Colon (tissue), 2 donors: ENCODE measurements at regions not wholly inside any gene's neighbourhood (a gene's known extent, or its start where the extent isn't known, plus 50 kb on each side); places are given as distances from the start of the nearest gene placed in this dataset.

ENCODE experiments used
- FAIRE-seq: peaks from 2 replicates; lab custom pipeline; 2012; peaks lifted over from hg19 to GRCh38; lab: Jason Lieb, UNC
- donor health status: control.
- donor health status: control.

DNA sequence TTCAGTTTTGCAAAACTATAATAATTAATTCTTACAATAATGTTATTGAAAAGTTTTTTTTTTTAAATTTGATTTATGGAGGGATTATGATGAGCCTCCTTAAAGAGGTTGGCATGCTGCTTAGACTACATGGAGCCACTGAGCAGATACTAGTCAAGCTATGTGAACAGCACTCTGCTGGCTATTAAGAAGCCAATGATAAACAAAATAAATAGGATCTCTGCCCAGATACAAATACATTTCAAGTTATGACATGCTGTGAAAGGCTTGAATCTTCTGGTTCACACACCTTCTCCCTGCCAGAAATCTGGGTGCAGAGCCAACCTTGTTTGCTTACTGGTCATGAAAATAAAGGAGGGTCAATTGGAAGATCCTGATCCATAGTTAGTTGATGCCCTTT lies 107.4 kb upstream of the NAV3 start:
- no peak for FAIRE-seq

DNA sequence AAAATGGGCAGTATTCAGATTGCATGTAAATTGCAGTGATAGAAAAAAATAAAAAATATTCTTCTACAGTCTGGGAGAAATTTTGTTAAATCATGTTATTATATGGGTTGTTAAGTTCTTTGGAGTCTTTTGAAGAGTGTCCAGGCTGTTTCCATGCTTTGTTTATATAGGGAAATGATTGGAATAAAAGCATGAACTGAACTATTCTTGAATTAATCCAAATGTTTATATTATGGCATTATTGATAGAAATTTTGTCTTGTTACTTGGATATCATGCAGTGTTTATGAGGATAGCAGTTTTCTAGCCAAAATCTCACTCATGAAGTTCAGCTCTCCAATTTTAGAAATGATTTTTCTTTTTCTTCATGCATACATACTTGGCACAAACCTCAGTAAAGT lies 108.2 kb upstream of the NAV3 start:
- FAIRE-seq, result no peak

DNA sequence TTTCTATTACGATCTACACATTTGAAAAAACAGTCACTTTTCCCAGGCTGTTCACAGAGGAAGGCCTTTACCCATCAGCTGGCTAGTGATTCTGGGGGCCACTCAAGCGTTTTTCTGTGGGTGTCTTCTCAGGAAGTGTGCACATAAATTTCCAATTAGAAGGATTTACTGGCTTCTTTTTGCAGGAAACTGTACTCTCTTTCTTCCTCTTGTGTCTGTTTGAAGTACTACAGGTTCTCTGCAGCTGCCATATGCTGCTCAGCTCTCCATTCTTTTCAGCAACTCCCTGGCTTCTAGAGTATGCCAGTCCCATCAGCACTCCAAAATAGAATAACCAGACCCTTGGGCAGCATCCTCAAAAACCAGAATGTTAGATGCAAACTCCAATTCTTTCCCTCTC lies 110.4 kb upstream of the NAV3 start:
- FAIRE-seq, result no peak

DNA sequence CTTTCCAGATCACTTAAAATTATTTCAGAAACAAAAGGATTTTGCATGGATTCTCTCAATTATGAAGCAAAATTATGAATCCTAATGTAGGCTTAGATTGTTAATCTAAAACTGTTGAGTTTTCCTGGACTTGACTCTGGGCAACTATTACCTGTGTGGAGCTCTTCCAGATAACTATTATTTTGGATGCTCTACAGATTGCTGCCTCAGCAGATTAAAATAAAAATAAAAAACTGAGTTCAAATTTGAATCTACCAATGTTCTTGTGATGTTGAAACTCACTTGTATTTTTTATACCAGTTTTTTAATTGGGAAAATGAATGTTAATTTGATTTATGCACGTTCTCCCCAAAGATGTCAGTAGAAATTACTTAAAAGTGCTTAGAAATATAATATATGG lies 120.5 kb upstream of the NAV3 start:
- no peak for FAIRE-seq

DNA sequence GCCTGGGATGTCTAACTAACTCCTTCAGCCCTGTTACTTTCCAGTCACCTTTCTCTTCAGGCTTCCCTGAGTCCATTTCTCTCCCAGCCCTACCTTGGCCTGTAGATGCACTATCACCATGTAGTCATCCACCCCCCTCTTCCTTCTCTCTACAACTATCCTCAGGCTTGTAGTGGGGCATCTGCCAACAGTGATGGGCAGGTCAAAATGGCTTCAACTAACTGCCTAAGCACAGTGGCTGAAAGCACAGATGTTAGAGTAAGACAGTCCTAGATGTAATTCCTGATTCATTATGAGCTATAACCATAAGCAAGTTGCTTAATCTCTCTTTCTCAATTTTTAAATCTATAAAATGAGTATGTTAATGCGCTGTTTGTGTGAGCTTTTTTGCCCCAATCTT lies 133.6 kb upstream of the NAV3 start:
- no peak for FAIRE-seq

DNA sequence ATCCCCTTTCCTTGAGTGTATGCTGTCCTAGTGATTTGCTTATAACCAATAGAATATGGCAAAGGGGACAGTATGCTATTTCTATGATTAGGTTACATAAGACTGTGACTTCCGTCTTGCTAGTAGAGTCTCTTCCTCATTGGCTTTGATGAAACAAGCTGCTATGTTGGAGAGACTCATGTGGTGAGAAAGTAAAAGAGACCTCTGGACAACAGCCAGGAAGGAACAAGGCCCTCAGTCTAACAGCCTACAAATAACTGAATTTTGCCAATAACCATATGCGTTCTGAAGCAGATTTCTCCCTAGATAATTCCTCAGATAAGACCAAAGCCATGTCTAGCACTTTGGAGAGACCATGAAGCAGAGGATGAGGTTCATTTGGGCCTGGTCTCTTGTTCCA lies 134.5 kb upstream of the NAV3 start:
- no peak for FAIRE-seq

DNA sequence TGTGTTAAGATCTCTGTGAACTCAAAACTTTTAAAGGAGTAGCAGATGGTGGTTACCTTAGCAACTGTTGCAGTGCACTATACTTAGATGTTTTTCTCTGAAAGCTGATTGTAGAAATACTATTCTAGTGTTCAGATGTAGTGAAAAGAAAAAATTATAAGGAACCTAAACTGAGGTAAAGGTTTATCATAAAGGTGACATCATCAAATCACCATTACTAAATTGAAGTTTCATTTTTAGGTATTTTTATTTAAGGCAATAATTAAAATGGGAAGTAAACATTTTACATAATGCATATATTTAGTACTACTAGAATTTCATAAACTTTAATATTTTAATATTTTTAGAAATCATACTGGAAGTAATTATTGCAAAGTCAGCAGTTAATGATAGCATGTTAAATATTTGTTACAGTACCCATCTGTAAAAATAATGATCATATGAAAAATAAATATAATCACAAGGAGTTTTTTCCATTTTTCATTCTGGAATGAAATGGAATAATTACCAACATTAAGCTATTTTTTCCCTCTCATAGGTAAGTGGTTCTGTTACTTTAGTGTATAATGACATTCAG lies 141.1 kb upstream of the NAV3 start:
- FAIRE-seq, result no peak

DNA sequence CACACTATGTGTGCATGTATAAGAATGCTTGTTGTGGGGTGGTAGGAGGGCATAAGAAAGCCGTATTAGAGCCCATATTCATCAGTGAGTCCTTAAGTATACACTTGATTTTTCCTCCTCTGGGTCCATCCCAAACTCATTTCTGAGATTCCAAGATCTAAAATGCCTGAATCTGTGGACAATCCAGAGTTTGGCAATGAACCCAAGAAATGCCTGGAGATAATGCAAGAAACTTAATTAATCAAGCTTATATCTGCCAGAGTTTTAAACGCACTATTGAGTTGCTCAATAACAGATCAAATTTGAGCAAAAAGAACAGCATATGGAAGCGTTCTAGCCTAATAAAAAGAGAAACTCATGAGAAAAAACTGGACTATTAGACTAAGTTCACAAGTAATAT lies 143.4 kb upstream of the NAV3 start:
- FAIRE-seq, result no peak

DNA sequence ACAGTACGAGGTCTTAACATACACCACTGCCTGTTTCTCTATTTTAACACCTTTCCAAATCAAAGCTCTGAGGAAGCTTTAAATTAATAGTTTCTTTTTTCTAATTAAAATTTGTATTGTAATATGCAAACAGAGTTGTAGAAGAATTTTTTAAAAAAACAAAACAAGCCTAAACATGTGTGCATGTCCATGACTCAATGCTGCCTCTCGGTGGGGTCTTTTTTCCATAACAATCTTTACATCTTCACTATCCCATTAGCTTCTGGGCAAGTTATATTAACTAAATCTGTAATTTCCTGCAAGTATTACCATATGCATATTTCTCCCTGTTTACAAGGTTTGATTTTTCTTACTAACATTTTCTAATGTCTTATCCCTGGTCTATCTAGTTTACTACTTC lies 143.9 kb upstream of the NAV3 start:
- no peak for FAIRE-seq

DNA sequence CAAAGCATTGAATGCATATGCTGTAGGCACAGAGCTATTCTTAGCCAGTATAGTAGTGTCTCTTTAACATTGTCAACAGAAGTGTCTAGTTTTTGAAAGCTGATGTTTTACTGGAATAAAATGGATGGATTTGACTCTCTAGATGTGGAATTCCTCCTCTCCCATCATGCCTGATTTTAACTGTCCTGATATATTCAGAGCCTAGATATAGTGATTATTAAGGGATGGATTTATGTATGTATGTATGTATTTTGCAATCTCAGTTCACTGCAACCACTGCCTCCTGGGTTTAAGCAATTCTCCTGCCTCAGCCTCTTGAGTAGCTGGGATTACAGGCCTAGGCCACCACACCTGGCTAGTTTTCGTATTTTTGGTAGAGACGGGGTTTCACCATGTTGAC lies 144.8 kb upstream of the NAV3 start:
- FAIRE-seq, result no peak

DNA sequence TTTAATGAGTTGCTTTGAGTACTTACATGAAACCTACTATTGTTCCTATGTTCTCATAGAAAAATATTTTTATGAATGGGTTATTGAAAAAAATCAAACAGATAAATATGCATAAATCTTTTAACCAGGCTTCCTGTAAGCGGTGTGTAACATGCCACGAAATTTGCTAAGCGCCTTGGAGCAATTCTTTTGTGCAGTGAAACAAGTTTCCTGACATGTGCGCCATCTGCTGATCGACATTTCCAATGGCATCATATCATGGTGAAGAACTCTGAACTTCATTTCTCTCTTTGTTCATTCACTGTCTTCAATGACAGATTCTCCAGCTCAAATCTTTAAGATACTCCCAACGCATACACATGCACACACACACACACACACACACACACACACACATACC lies 145.6 kb upstream of the NAV3 start:
- FAIRE-seq, result no peak

DNA sequence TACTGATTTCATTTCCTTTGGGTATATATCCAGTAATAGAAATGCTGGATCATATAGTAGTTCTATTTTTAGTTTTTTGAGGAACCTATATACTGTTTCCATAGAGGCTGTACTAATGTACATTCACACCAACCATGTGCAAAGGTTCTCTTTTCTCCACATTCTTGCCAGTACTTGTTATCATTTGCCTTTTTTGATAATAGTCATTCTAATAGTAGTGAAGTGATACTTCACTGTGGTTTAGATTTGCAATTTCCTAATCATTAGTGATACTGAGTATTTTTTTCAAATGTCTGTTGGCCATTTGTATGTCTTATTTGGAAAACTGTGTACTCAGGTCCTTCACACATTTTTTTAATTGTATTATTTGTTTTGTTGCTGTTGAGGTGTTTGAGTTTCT lies 148.2 kb upstream of the NAV3 start:
- FAIRE-seq, result no peak

DNA sequence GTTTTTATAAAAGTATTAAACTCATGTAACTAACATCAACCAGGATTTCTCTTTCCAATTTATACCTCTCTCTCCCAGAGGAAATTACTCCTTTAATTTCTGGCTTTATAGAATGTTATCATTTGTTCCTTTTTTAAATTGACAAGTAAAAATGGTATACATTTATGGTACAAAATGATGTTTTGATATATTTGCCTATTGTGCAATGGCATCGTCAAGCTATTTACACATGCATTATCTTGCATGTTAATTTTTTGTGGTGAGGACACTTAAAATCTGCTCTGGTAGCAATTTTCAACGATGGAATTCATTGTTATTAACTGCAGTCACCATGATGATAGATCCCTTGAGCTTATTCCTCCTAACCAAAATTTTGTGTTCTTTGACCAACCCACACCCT lies 149.0 kb upstream of the NAV3 start:
- no peak for FAIRE-seq

DNA sequence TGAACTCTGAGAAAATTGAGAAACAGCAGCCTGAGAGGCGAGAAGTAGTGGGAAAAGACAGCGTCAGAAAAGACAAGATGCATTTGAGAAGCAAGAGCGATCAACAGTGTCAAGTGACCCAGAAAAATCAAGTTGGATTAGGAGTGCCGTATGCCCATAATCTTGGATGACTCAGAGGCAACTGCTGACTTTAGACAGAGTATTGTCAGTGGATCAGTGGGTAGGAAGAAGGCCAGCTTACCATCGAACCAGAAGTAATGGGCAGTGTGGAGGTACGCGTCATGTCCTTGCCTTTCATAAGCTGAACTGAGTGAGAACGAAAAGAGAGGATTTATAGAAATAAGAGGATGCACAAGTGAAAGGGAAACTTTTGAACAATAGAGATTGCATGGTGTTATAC lies 151.0 kb upstream of the NAV3 start:
- FAIRE-seq, result no peak

DNA sequence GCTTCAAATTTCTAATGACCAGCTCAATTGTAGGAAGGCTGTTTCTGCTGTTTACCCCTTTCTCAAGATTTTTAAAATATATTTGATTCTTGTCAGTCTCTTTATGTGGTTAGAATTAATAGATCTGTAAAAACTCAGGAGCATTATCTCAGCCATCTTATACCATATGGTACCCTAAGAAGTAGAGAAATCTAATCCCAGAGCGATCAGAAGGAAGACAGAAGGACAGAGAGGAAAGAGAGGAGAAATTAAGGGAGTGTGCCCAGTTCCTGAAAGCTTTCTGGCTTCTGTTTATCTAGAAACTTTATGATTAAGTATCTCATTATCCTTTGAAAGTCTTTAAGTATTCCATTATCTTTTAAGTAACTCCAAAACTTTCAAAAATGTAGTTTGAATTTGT lies 152.1 kb upstream of the NAV3 start:
- FAIRE-seq, result no peak

DNA sequence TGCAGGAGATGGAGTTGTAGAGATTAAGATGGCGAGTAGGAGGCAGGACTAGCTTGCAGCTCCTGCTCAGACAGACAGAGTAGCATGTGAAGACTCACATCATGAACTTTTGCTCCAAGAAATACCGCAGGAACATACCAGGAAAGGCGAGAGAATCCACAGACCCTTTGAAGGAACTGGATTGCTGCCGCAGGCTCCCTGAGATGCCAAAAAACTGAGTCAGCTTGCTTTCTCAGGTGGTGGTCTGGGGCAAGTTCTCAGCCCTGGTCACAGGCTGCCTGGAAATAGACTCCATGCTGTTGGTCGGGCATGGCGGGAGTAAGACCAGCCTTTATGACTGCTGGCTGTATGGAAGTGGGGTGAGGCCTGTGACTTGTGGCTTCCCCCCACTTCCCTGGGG lies 163.6 kb upstream of the NAV3 start:
- FAIRE-seq, result no peak

DNA sequence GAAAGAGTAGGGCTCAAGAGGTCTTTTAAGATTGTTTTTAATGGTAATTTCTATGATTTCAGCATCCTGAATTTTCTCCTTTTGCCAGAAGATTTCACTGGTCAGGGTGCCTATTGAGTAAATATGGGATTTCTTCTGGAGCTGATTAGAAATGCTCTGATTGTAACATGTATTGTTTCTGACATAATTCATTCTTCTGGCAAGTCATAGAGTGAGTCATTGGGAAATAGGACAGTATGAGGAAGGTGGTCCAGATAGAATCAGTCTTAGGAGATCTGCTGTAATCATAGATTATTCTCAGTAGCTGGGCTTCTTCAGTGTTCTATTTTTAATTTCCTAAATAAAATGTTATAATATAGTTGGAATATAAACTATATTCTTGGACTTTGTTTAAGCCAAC lies 182.0 kb upstream of the NAV3 start:
- no peak for FAIRE-seq

DNA sequence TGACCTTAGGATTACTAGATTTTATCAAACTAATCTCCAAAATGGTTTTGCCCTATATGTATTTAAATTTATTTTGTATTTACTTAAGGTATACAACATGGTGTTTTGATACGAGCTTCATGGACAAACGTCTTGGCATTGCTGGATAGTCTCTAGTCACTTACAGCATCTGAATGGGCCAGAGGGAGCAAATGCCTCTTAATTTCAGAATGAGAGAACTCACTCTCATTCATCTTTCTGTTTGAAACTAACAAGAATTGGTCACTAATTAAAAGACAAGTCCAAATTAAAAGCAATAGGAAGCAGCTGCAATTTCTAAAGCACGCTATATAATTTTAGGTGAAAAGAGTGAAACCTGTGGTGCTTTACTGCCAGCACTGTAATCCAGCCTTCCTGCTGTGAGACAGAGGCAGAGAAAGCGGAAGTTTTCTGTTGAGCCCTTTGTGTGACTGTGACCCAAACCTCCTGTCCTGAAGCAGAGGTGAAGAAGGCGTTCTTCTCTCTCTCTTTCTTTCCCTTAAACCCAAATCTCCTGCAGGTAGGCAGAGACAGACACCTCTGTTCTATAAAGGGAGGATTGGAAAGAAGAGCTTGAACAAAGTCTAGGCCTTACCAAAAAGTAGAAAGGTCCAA lies 184.6 kb upstream of the NAV3 start:
- no peak for FAIRE-seq

DNA sequence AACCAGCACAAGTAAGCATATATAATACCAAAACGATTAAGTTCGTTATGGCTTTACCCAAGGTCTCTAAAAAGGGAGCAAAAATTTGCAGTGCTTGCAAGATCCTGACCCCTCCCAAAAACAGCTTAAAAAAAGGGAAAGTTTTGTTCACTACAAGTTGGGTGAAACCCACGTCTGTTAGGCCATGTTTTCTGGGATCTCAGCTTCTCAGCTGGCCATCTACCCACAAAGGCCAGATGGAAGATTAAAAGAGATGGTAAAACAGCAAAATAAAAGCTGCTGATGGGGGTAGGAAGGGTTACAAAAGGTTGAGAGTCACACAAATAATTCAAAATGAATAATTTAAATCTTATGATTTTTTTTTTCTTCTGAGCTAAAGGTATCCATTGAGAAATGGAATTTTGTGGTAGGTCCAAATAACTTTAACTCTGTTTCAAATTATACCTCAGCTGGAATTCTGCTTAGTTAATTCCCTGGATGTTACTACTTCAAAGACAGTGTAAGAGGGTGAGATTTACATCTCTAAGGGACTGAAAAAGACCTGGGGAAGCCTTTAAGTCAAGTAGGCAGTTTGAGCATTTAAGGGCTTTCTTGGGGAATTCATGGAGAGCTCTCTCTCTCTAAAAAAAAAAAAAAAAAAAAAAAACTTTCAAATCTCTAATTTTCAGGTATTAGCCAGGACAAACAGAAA lies 185.6 kb upstream of the NAV3 start:
- no peak for FAIRE-seq

DNA sequence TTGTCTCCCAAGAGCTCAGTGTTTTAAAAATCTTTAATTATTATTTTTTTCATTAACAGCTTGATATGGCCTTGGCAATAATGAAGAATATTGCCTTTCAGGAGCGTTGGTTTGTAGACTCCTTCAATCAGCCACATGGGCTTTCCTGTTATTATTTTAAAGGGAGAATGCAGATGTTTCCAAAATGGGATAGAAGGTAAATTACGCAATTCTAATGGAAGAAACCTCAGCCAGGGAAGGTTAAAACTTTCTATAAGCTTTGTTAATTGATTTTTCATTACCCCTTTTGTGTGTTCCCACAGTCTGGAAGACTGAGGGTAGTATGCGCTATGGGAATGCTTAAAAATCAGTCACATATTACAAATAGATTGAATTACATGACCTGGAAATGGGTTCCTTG lies 188.4 kb upstream of the NAV3 start:
- no peak for FAIRE-seq

DNA sequence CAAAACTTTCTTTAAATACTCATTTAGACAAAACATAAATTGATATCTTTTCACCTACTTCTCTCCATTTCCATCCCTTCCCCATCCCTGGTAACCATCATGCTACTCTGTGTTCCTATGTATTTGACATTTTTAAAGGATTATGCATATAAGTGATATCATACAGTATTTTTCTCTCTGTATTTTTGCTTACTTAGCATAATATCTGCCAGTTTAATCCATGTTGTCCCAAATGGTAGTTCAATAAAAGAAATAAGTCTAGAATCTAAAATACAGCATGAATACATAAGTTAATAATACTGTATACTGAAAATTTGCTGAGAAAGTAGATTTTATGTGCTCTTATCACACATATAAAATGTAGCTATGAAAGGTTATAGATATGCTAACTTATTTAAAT lies 190.3 kb upstream of the NAV3 start:
- FAIRE-seq, result no peak

DNA sequence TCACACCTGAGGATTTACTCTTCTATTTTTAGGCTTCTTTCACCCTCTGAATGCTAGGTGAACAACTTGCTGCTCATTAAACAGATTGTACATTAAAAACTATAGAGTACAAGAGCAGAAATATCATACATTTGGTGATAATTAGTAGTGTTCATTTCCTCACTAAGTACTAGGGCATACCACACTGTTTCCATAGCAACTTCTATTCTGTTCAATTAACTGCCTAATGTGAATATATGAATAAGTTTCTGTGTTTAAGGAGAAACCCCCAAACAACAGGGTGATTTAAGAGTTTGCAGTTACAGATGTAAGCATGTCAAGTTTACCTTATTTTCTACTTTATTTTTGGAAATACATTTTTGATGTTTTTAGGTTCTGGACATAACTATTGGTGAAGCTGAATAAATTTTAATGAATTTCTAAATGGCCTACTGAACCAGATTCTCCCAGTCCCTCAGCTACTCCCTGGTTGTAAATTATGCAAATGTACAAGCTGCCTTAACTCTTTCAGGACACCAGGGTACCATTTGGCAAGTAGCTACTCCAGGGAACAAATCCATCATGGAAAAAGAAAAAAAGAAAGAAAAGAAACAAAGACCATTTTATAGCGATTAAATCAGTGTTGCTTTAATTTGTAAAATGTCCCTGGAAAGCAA lies 199.8 kb upstream of the NAV3 start:
- FAIRE-seq, result no peak

DNA sequence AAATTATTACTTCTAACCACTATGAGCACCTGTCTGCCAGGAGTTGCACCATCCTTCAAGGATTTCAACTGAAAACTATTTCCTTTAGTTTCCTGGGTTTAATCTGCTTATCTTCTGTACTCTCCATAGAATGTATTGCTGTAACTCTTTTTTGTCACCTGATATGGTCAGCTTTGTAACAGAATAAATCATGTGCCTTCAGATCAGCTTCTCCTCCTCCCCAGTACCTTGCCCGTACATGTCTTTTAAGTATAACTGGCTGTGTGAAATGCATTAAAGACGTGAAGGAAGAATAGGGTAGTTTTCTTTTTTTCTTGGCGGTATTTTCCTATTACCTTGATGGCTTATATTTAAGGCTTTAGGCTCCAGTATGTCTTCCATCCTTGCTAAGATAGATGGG lies 200.3 kb upstream of the NAV3 start:
- no peak for FAIRE-seq

DNA sequence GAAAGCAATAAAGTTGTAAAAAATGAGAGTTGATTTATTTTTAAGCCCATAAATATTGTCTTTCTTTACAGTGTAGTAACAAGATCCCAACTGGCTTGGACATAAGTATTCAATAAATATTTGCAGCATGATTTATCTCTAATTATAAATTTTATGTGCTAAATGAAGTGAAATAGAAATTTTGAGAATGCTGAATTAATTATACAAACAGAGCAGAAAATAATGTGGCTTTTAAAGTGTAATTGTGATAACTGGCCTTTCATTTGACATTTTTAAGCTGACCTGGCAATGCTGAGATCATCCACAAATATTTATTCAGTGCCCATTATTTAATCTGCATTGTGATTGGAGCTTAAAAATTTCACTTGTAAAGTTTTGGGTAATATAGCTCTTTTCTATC lies 201.6 kb upstream of the NAV3 start:
- FAIRE-seq, result no peak
